A673 (cell line): ENCODE measurements at regions not wholly inside any gene's neighbourhood (a gene's known extent, or its start where the extent isn't known, plus 50 kb on each side); places are given as distances from the start of the nearest gene placed in this dataset.

ENCODE experiments used
- BruUV-seq: library from RNA; stranded (reverse); fragments of 400-500 nt; replicated peaks from 2 replicates; lab custom pipeline; 2021; lab: Mats Ljungman, UMichigan
- CTCF ChIA-PET: fragments of 300-600 bp; sonication (Branson Sonifier 250); formaldehyde crosslinking; loops from one replicate; lab custom pipeline; 2022; ENCODE audit warnings: antibody characterized with exemption; lab: Charles Lee
- POLR2A ChIA-PET: fragments of 300-600 bp; sonication (Branson Sonifier 250); formaldehyde crosslinking; loops from one replicate; lab custom pipeline; 2022; ENCODE audit warnings: antibody characterized with exemption; ENCODE audit not compliant: low non-redundant PET; lab: Charles Lee
- DNase-seq: peaks from one replicate; pipeline ENCODE4 v3.0.0-alpha.2; 2015; ENCODE audit warnings: low spot score
- H3K27ac ChIP-seq: fragments of 200-600 bp; sonication (generic); 2 replicates; pipeline ENCODE4 v1.5.1; 2016; ENCODE audit warnings: mixed run types, low read depth, mild to moderate bottlenecking, mixed read lengths, antibody characterized with exemption, low read length; ENCODE audit not compliant: poor library complexity, severe bottlenecking
- H3K27me3 ChIP-seq: fragments of 200-600 bp; sonication (generic); replicated peaks from 2 replicates; pipeline ENCODE4 v1.6.1; 2017; ENCODE audit warnings: mixed run types, low read depth, mild to moderate bottlenecking, mixed read lengths, antibody characterized with exemption, low read length; ENCODE audit not compliant: insufficient read depth, poor library complexity
- H3K36me3 ChIP-seq: fragments of 200-600 bp; sonication (generic); 2 replicates; pipeline ENCODE4 v1.6.1; 2016; ENCODE audit warnings: mixed run types, mild to moderate bottlenecking, mixed read lengths, antibody characterized with exemption, low read length; ENCODE audit not compliant: insufficient read depth, poor library complexity, severe bottlenecking
- H3K4me1 ChIP-seq: fragments of 200-600 bp; sonication (generic); 2 replicates; pipeline ENCODE4 v1.6.1; 2017; ENCODE audit warnings: mixed run types, mild to moderate bottlenecking, mixed read lengths, antibody characterized with exemption, low read length; ENCODE audit not compliant: insufficient read depth, poor library complexity, severe bottlenecking
- H3K4me3 ChIP-seq: fragments of 200-600 bp; sonication (generic); 2 replicates; pipeline ENCODE4 v1.5.1; 2016; ENCODE audit warnings: low read depth, mixed run types, mild to moderate bottlenecking, mixed read lengths, low read length; ENCODE audit not compliant: poor library complexity, severe bottlenecking
- H3K9me3 ChIP-seq: fragments of 200-600 bp; sonication (generic); 2 replicates; pipeline ENCODE4 v1.6.1; 2016; ENCODE audit warnings: mixed run types, low read depth, mild to moderate bottlenecking, mixed read lengths, antibody characterized with exemption, low read length; ENCODE audit not compliant: poor library complexity, severe bottlenecking
- EZH2 ChIP-seq: fragments of 200-600 bp; sonication (generic); IDR thresholded peaks from 2 replicates; pipeline ENCODE4 v1.6.1; 2017; ENCODE audit warnings: borderline replicate concordance, low read depth, mild to moderate bottlenecking, mixed read lengths, antibody characterized with exemption, low read length; ENCODE audit not compliant: poor library complexity, severe bottlenecking
- intact Hi-C: fragments of 100-400 bp; cut with micrococcal nuclease; formaldehyde crosslinking; loops from one replicate; pipeline ENCODE4 v1.10.0; 2022; ENCODE audit not compliant: unreplicated experiment
- TF ChIP-seq, protein P1 (sequence below): fragments of 300-800, 200-600 bp; sonication (generic); conservative IDR thresholded peaks from 2 replicates; pipeline ENCODE4 v1.5.1; 2017; ENCODE audit warnings: low read depth, mild to moderate bottlenecking, antibody characterized with exemption, low read length, moderate library complexity, mixed read lengths

DNA sequence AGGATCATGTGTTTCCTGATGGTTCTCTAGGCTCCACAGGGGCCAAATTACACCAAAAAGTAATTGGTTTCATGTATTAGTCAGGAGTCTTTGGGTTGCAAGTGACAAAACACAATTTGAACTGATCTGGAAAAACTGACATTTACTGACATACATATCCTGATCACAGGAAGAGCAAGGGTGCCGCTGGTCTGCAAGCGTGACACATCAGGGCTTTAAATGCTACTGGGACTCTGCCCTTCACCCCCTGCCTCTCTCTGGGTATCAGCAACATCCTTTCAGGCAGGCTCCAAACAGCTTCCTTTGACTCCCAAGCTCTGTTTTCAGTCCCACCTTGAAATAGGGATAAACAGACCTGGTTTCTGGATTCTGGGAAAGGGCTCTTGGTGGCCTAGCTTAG, 197.5 kb downstream of the PALM2AKAP2 start:
- H3K9me3 ChIP-seq = no peaks in the 10 kb centered on the region
- CTCF ChIA-PET = no interaction called here

DNA sequence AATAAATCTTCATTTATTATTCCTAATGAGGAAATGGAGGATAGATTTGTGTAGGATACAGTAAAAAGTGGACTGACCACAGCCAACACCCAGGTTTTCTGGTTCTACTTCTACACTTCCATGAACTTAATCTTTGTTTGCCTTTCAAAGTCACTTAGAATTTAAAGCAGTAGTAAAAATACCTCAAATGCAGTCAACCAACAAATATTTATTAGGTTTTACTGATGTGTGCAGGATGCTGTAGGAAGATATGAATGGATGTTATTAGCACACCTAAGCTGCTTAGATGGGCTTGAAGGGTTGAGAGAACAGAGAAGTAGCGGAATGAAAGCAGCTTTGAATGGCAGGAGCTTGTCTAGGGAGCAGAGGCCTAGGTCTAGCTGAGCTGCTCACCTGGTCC, 201.1 kb downstream of the PALM2AKAP2 start:
- H3K36me3 ChIP-seq = no peaks in the 10 kb centered on the region
- no peak overlapping the region for H3K4me3 ChIP-seq
- H3K27me3 ChIP-seq = no peaks in the 10 kb centered on the region
- no peak overlapping the region for H3K27ac ChIP-seq
- TF ChIP-seq, protein P1, sequence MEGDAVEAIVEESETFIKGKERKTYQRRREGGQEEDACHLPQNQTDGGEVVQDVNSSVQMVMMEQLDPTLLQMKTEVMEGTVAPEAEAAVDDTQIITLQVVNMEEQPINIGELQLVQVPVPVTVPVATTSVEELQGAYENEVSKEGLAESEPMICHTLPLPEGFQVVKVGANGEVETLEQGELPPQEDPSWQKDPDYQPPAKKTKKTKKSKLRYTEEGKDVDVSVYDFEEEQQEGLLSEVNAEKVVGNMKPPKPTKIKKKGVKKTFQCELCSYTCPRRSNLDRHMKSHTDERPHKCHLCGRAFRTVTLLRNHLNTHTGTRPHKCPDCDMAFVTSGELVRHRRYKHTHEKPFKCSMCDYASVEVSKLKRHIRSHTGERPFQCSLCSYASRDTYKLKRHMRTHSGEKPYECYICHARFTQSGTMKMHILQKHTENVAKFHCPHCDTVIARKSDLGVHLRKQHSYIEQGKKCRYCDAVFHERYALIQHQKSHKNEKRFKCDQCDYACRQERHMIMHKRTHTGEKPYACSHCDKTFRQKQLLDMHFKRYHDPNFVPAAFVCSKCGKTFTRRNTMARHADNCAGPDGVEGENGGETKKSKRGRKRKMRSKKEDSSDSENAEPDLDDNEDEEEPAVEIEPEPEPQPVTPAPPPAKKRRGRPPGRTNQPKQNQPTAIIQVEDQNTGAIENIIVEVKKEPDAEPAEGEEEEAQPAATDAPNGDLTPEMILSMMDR = no peak
- TF ChIP-seq EZH2 = no peak
- CTCF ChIA-PET = no interaction called here
- BruUV-seq = no TSS peak
- no peak for DNase-seq
- intact Hi-C loops = no loop called here
- H3K4me1 ChIP-seq = no peaks in the 10 kb centered on the region
- H3K9me3 ChIP-seq = no peaks in the 10 kb centered on the region
- POLR2A ChIA-PET = no interaction called here

More for the DNA sequence above, 197.5 kb downstream of the PALM2AKAP2 start:
- no peak overlapping the region for H3K4me3 ChIP-seq
- POLR2A ChIA-PET = interaction anchor here (0.7 kb wide), 1 partner anchor 165 kb away, joined by 3 read pairs; no protein-coding TSS in a partner anchor
- no peaks in the 10 kb centered on the region for H3K27me3 ChIP-seq
- no peaks in the 10 kb centered on the region for H3K36me3 ChIP-seq
- no TSS peak for BruUV-seq
- intact Hi-C loops = no loop called here
- DNase-seq = no peak
- no peak for TF ChIP-seq EZH2
- TF ChIP-seq, protein P1 = no peak
- no peak overlapping the region for H3K27ac ChIP-seq
- no peaks in the 10 kb centered on the region for H3K4me1 ChIP-seq

DNA sequence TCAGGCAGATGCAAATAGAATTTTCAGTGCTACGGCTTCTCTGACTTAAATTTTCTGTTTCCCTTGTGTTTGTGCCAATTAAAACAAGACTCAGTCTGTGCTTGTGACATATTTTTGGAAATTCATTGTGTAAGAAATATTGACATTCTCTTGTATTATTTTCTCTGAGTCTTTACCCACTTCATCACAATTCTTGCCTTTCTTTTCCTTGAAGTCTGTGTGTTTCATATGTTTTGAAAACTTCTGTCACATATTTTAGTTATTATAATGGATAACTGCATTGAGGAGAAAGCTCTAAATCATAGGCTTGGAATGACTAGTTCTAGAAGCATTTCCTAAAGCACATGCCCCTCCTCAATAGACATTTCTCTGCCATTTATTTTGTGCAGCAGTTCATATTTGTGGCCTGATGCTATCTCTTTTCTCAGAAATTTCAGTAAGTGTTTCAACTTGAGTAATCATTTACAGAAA, 206.6 kb downstream of the PALM2AKAP2 start:
- H3K36me3 ChIP-seq = no peaks in the 10 kb centered on the region
- H3K27me3 ChIP-seq = no peaks in the 10 kb centered on the region
- TF ChIP-seq, protein P1 = no peak
- no peak for TF ChIP-seq EZH2
- no peaks in the 10 kb centered on the region for H3K9me3 ChIP-seq
- CTCF ChIA-PET = no interaction called here
- DNase-seq = no peak
- intact Hi-C loops = no loop called here
- BruUV-seq = no TSS peak
- POLR2A ChIA-PET = no interaction called here
- H3K4me1 ChIP-seq = no peaks in the 10 kb centered on the region
- H3K27ac ChIP-seq = no peak overlapping the region
- no peak overlapping the region for H3K4me3 ChIP-seq
